WTC11 (cell line): ENCODE measurements at regions not wholly inside any gene's neighbourhood (a gene's known extent, or its start where the extent isn't known, plus 50 kb on each side); places are given as distances from the start of the nearest gene placed in this dataset.

Source experiments
- CTCF ChIP-seq: fragments of 200-600 bp; IDR thresholded peaks from 2 replicates; pipeline ENCODE4 v1.8.0; 2022; ENCODE audit warnings: antibody characterized with exemption
- EMX1 ChIP-seq: fragments of 250-450 bp; sonication (Bioruptor Pico); IDR thresholded peaks from 2 replicates; pipeline ENCODE4 v1.8.0; 2021; ENCODE audit warnings: mild to moderate bottlenecking
- HMGXB4 ChIP-seq: sonication (generic); formaldehyde crosslinking; IDR thresholded peaks from 2 replicates; pipeline ENCODE4 v1.8.1; 2023; ENCODE audit warnings: mild to moderate bottlenecking, moderate library complexity, missing genetic modification reagents
- JUN ChIP-seq: sonication (generic); formaldehyde crosslinking; IDR thresholded peaks from 2 replicates; pipeline ENCODE4 v1.8.0; 2023; ENCODE audit warnings: mild to moderate bottlenecking, missing genetic modification reagents
- MAX ChIP-seq: sonication (generic); formaldehyde crosslinking; IDR thresholded peaks from 2 replicates; pipeline ENCODE4 v1.8.0; 2022; ENCODE audit warnings: mild to moderate bottlenecking, missing genetic modification reagents
- NFYB ChIP-seq: sonication (generic); formaldehyde crosslinking; conservative IDR thresholded peaks from 2 replicates; pipeline ENCODE4 v1.8.0; 2022; ENCODE audit warnings: low read depth, missing genetic modification reagents
- ZNF121 ChIP-seq: sonication (generic); formaldehyde crosslinking; IDR thresholded peaks from 2 replicates; pipeline ENCODE4 v1.8.0; 2023; ENCODE audit warnings: missing genetic modification reagents

- TF ChIP-seq CTCF (no peak), NFYB (CRISPR knock-in tag) (no peak), ZNF121 (CRISPR knock-in tag) (no peak), EMX1 (CRISPR knock-in tag) (no peak), JUN (CRISPR knock-in tag) (no peak), MAX (CRISPR knock-in tag) (no peak), HMGXB4 (CRISPR knock-in tag) (no peak)
These were observed 76.7 kb upstream of the C1orf174 start for GRCh38 chr1:3976821-3977220.
